Naive thymus-derived CD4-positive, alpha-beta T cell (primary cell): ENCODE measurements at regions not wholly inside any gene's neighbourhood (a gene's known extent, or its start where the extent isn't known, plus 50 kb on each side); places are given as distances from the start of the nearest gene placed in this dataset.

Experiments used
- ATAC-seq: fragments of 150-1000 bp; cut with Tn5 transposase; 2 replicates; pipeline ENCODE4 v1.10.0; 2021; ENCODE audit warnings: mild to moderate bottlenecking, moderate library complexity
- CTCF ChIA-PET: fragments of 350-600 bp; sonication (Branson Sonifier 250); formaldehyde crosslinking; loops from one replicate; lab custom pipeline; 2021; ENCODE audit warnings: antibody characterized with exemption; lab: Charles Lee
- POLR2A ChIA-PET: fragments of 350-600 bp; sonication (Branson Sonifier 250); formaldehyde crosslinking; loops from one replicate; lab custom pipeline; 2021; ENCODE audit warnings: antibody characterized with exemption, inconsistent platforms; lab: Charles Lee
- DNase-seq, 9 donors: peaks; one replicate each; pipeline versions ENCODE4 v3.0.0 to v3.0.0-alpha.2; 2020 to 2022; ENCODE audit warnings: mixed read lengths in 1 of 9
- H3K27ac ChIP-seq: one replicate; pipeline ENCODE4 v1.7.0; 2013; ENCODE audit warnings: mild to moderate bottlenecking, low read depth, low read length, moderate library complexity
- H3K27me3 ChIP-seq, 2 donors: one replicate each; pipeline ENCODE4 v1.7.0; 2013; ENCODE audit warnings: low read length in 2 of 2, mild to moderate bottlenecking in 2 of 2, moderate library complexity in 2 of 2; ENCODE audit not compliant: control insufficient read depth in 2 of 2, insufficient read depth in 2 of 2
- H3K36me3 ChIP-seq, 3 experiments: 1 replicate in 2 of 3; 2 replicates in 1 of 3; pipeline ENCODE4 v1.7.0; 2013; ENCODE audit warnings: low read length in 3 of 3, mild to moderate bottlenecking in 3 of 3, moderate library complexity in 1 of 3; ENCODE audit not compliant: insufficient read depth in 3 of 3, control insufficient read depth in 2 of 3
- H3K4me1 ChIP-seq, 2 donors: one replicate each; pipeline ENCODE4 v1.7.0; 2013; ENCODE audit warnings: low read length in 2 of 2, mild to moderate bottlenecking in 2 of 2, moderate library complexity in 1 of 2; ENCODE audit not compliant: control insufficient read depth in 2 of 2, insufficient read depth in 2 of 2
- H3K4me3 ChIP-seq: 2 replicates; pipeline ENCODE4 v1.7.0; 2013; ENCODE audit warnings: mild to moderate bottlenecking, low read length
- H3K9me3 ChIP-seq, 3 experiments: 1 replicate in 2 of 3; 2 replicates in 1 of 3; pipeline ENCODE4 v1.7.0; 2013; ENCODE audit warnings: low read length in 3 of 3; ENCODE audit not compliant: control insufficient read depth in 2 of 3
- H3K27ac Mint-ChIP-seq, 9 donors: one replicate each; pipeline ENCODE4 v1.8.0; 2020 to 2022; ENCODE audit warnings: mixed read lengths in 9 of 9, mild to moderate bottlenecking in 8 of 9, moderate library complexity in 5 of 9, inconsistent platforms in 2 of 9
- H3K27me3 Mint-ChIP-seq, 5 donors: one replicate each; pipeline ENCODE4 v1.8.0; 2021 to 2022; ENCODE audit warnings: mixed read lengths in 5 of 5, mild to moderate bottlenecking in 1 of 5
- H3K36me3 Mint-ChIP-seq, 5 donors: one replicate each; pipeline ENCODE4 v1.8.0; 2020 to 2022; ENCODE audit warnings: mixed read lengths in 5 of 5, mild to moderate bottlenecking in 3 of 5, inconsistent platforms in 1 of 5
- H3K4me1 Mint-ChIP-seq, 7 donors: one replicate each; pipeline ENCODE4 v1.8.0; 2020 to 2022; ENCODE audit warnings: mixed read lengths in 7 of 7, mild to moderate bottlenecking in 3 of 7, inconsistent platforms in 1 of 7
- H3K4me3 Mint-ChIP-seq, 10 donors: one replicate each; pipeline ENCODE4 v1.8.0; 2020 to 2022; ENCODE audit warnings: mild to moderate bottlenecking in 10 of 10, mixed read lengths in 10 of 10, moderate library complexity in 6 of 10, inconsistent platforms in 2 of 10
- H3K9me3 Mint-ChIP-seq, 11 donors: one replicate each; pipeline ENCODE4 v1.8.0; 2020 to 2022; ENCODE audit warnings: mixed read lengths in 11 of 11, mild to moderate bottlenecking in 4 of 11, inconsistent platforms in 1 of 11, moderate library complexity in 1 of 11
- intact Hi-C, 2 donors: fragments of 100-400 bp; cut with micrococcal nuclease; formaldehyde crosslinking; loops; one replicate each; pipeline ENCODE4 v1.15.1; 2023

DNA sequence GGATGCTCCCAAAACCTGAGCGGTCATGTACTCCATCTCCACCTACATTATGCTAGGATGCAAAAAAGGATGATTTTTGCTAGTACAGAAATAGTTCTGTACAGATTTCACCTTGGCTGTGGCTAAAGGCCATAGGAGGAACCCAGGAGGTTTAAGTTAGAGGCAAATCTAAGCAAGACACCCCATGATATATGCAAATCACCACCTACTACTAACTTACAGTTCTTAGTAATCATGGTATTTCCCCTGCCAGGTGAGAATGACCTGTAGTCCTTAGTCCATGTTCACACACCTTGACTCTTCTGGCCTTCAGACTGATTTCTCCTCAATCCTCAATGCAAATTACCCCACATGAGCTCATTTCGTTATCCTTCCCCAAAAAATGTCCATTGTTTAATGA, 154.2 kb downstream of the IMPG2 start:
- ChIA-PET POLR2A (no interaction called here), CTCF (no interaction called here)
- no peak for ATAC-seq
- Mint-ChIP-seq H3K27me3 (peaks cover 2 to 29% (median 19%) of the 10 kb centered on the region in 5 donors), H3K4me3 (no peak overlapping the region), H3K36me3 (no peaks in the 10 kb centered on the region), H3K9me3 (no peaks in the 10 kb centered on the region), H3K27ac (no peak overlapping the region), H3K4me1 (no peaks in the 10 kb centered on the region)
- Histone ChIP-seq H3K9me3 (no peaks in the 10 kb centered on the region), H3K27me3 (no peaks in the 10 kb centered on the region), H3K4me3 (no peak overlapping the region), H3K36me3 (no peaks in the 10 kb centered on the region), H3K27ac (no peak overlapping the region), H3K4me1 (no peaks in the 10 kb centered on the region)
- DNase-seq = no peak
- intact Hi-C loops = no loop called here

GRCh38 chr3:101163554-101163953, 156.8 kb downstream of the IMPG2 start:
- POLR2A ChIA-PET = no interaction called here
- Histone ChIP-seq H3K4me3 (no peak overlapping the region), H3K36me3 (no peaks in the 10 kb centered on the region), H3K9me3 (no peaks in the 10 kb centered on the region), H3K4me1 (no peaks in the 10 kb centered on the region), H3K27me3 (no peaks in the 10 kb centered on the region), H3K27ac (no peak overlapping the region)
- CTCF ChIA-PET = no interaction called here
- ATAC-seq (no peak), DNase-seq (no peak)
- Mint-ChIP-seq H3K36me3 (no peaks in the 10 kb centered on the region), H3K4me1 (no peaks in the 10 kb centered on the region), H3K27me3 (peaks cover 2 to 27% (median 14%) of the 10 kb centered on the region in 5 donors), H3K9me3 (no peaks in the 10 kb centered on the region), H3K4me3 (no peak overlapping the region), H3K27ac (no peak overlapping the region)
- intact Hi-C loops = no loop called here

DNA sequence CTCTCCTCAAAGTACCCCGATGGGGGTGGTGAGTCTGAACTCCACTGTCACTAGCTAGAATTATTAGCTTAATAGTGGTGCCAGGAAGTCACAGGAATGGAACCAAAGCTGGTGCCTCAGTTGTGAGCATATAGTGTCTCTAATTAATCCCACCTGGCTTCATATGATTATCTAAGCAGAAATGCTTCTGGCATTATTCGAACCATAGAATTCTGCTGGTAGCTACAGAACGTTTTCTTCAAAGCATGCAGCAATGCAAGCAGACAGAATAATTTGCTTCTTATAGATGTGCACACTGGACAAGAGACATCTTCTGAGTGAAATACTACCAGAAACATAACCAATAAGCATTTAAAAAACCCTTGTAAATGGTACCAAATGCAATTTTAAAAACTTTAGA, 160.9 kb downstream of the IMPG2 start:
- H3K4me3 ChIP-seq = no peak overlapping the region
- H3K27ac ChIP-seq = no peak overlapping the region
- no peaks in the 10 kb centered on the region for H3K9me3 ChIP-seq
- CTCF ChIA-PET = no interaction called here
- H3K27me3 Mint-ChIP-seq = peaks cover 10 to 31% (median 28%) of the 10 kb centered on the region in 5 donors
- H3K9me3 Mint-ChIP-seq = peaks cover 0 to 1% (median 0%) of the 10 kb centered on the region in 11 donors
- intact Hi-C loops = no loop called here
- H3K4me3 Mint-ChIP-seq = no peak overlapping the region
- POLR2A ChIA-PET = no interaction called here
- H3K27me3 ChIP-seq = no peaks in the 10 kb centered on the region
- no peak for ATAC-seq
- DNase-seq = no peak
- no peak overlapping the region for H3K27ac Mint-ChIP-seq
- no peaks in the 10 kb centered on the region for H3K36me3 Mint-ChIP-seq
- H3K4me1 ChIP-seq = no peaks in the 10 kb centered on the region
- no peaks in the 10 kb centered on the region for H3K36me3 ChIP-seq
- no peaks in the 10 kb centered on the region for H3K4me1 Mint-ChIP-seq

- ATAC-seq (no peak), DNase-seq (no peak)
- Mint-ChIP-seq H3K4me1 (no peaks in the 10 kb centered on the region), H3K4me3 (no peak overlapping the region), H3K36me3 (no peaks in the 10 kb centered on the region), H3K9me3 (peaks cover 0 to 1% (median 0%) of the 10 kb centered on the region in 11 donors), H3K27me3 (peaks cover 14 to 35% (median 25%) of the 10 kb centered on the region in 5 donors), H3K27ac (no peak overlapping the region)
- Histone ChIP-seq H3K27me3 (no peaks in the 10 kb centered on the region), H3K27ac (no peak overlapping the region), H3K9me3 (no peaks in the 10 kb centered on the region), H3K36me3 (no peaks in the 10 kb centered on the region), H3K4me3 (no peak overlapping the region), H3K4me1 (no peaks in the 10 kb centered on the region)
- ChIA-PET CTCF (no interaction called here), POLR2A (no interaction called here)
- intact Hi-C loops = no loop called here
Observed at GRCh38 chr3:101158374-101158773, 162.0 kb downstream of the IMPG2 start.

GRCh38 chr3:101156787-101157345, 163.5 kb downstream of the IMPG2 start:
- no peaks in the 10 kb centered on the region for H3K9me3 ChIP-seq
- no peaks in the 10 kb centered on the region for H3K4me1 Mint-ChIP-seq
- intact Hi-C loops = no loop called here
- no peak overlapping the region for H3K4me3 Mint-ChIP-seq
- peaks cover 0 to 3% (median 0%) of the 10 kb centered on the region in 11 donors for H3K9me3 Mint-ChIP-seq
- ChIA-PET POLR2A (no interaction called here), CTCF (no interaction called here)
- H3K27ac ChIP-seq = no peak overlapping the region
- DNase-seq (no peak), ATAC-seq (no peak)
- H3K4me1 ChIP-seq = no peaks in the 10 kb centered on the region
- H3K27me3 Mint-ChIP-seq = peaks cover 18 to 29% (median 24%) of the 10 kb centered on the region in 5 donors
- no peak overlapping the region for H3K27ac Mint-ChIP-seq
- no peak overlapping the region for H3K4me3 ChIP-seq
- H3K36me3 Mint-ChIP-seq = no peaks in the 10 kb centered on the region
- no peaks in the 10 kb centered on the region for H3K36me3 ChIP-seq
- H3K27me3 ChIP-seq = no peaks in the 10 kb centered on the region

GRCh38 chr3:101155825-101156224, 162.6 kb upstream of the ABI3BP start:
- Histone ChIP-seq H3K4me1 (no peaks in the 10 kb centered on the region), H3K27me3 (no peaks in the 10 kb centered on the region), H3K27ac (no peak overlapping the region), H3K4me3 (no peak overlapping the region), H3K36me3 (no peaks in the 10 kb centered on the region), H3K9me3 (no peaks in the 10 kb centered on the region)
- no peak overlapping the region for H3K27ac Mint-ChIP-seq
- no peaks in the 10 kb centered on the region for H3K4me1 Mint-ChIP-seq
- no peaks in the 10 kb centered on the region for H3K36me3 Mint-ChIP-seq
- ATAC-seq = no peak
- peaks cover 18 to 33% (median 27%) of the 10 kb centered on the region in 5 donors for H3K27me3 Mint-ChIP-seq
- no peak overlapping the region for H3K4me3 Mint-ChIP-seq
- intact Hi-C loops = no loop called here
- CTCF ChIA-PET = no interaction called here
- H3K9me3 Mint-ChIP-seq = peaks cover 0 to 3% (median 0%) of the 10 kb centered on the region in 11 donors
- POLR2A ChIA-PET = no interaction called here
- DNase-seq = no peak

DNA sequence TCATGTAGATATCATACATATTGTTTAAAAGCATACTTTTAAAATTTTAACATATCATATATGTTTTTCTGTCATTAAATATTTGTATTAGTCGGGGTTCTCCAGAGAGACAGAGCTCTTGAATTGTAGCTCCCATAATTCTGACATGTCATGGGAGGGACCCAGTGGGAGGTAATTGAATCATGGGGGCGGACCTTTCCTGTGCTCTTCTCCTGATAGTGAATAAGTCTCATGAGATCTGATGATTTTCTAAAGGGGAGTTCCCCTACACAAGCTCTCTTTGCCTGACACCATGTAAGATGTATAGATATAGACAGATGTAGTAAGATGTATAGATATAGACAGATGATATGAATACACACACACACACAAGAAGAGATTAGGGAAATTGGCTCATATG, 161.2 kb upstream of the ABI3BP start:
- Mint-ChIP-seq H3K4me1 (no peaks in the 10 kb centered on the region), H3K4me3 (no peak overlapping the region), H3K36me3 (no peaks in the 10 kb centered on the region), H3K27me3 (peaks cover 22 to 40% (median 33%) of the 10 kb centered on the region in 5 donors), H3K27ac (no peak overlapping the region), H3K9me3 (peaks cover 0 to 3% (median 0%) of the 10 kb centered on the region in 11 donors)
- no peaks in the 10 kb centered on the region for H3K9me3 ChIP-seq
- no peaks in the 10 kb centered on the region for H3K4me1 ChIP-seq
- no peak overlapping the region for H3K4me3 ChIP-seq
- DNase-seq = no peak
- H3K27ac ChIP-seq = no peak overlapping the region
- intact Hi-C loops = no loop called here
- no peak for ATAC-seq
- H3K27me3 ChIP-seq = no peaks in the 10 kb centered on the region
- H3K36me3 ChIP-seq = no peaks in the 10 kb centered on the region
- POLR2A ChIA-PET = no interaction called here
- CTCF ChIA-PET = no interaction called here
